Hepatocyte (in vitro differentiated cells): ENCODE measurements at regions not wholly inside any gene's neighbourhood (a gene's known extent, or its start where the extent isn't known, plus 50 kb on each side); places are given as distances from the start of the nearest gene placed in this dataset.

ENCODE experiments used
- DNase-seq: peaks from one replicate; pipeline ENCODE4 v3.0.0-alpha.2; 2016; ENCODE audit warnings: low spot score
- H2AFZ ChIP-seq: fragments of 200-600 bp; sonication (generic); 2 replicates; pipeline ENCODE4 v1.6.0; 2016; ENCODE audit warnings: antibody characterized with exemption, mild to moderate bottlenecking
- H3K27ac ChIP-seq: fragments of 200-600 bp; sonication (generic); 2 replicates; pipeline ENCODE4 v1.5.1; 2016; ENCODE audit warnings: mild to moderate bottlenecking
- H3K27me3 ChIP-seq: fragments of 200-600 bp; sonication (generic); 2 replicates; pipeline ENCODE4 v1.6.1; 2016
- H3K36me3 ChIP-seq: fragments of 200-600 bp; sonication (generic); replicated peaks from 2 replicates; pipeline ENCODE4 v1.5.1; 2016; ENCODE audit warnings: low read depth; ENCODE audit not compliant: insufficient read depth
- H3K4me1 ChIP-seq: fragments of 200-600 bp; sonication (generic); 2 replicates; pipeline ENCODE4 v1.5.1; 2016; ENCODE audit warnings: mild to moderate bottlenecking, moderate library complexity; ENCODE audit not compliant: insufficient read depth
- H3K4me2 ChIP-seq: fragments of 200-600 bp; sonication (generic); 2 replicates; pipeline ENCODE4 v1.6.0; 2016
- H3K4me3 ChIP-seq: fragments of 200-600 bp; sonication (generic); 2 replicates; pipeline ENCODE4 v1.5.1; 2016; ENCODE audit warnings: mild to moderate bottlenecking
- H3K79me2 ChIP-seq: fragments of 200-600 bp; sonication (generic); 2 replicates; pipeline ENCODE4 v1.6.0; 2017; ENCODE audit warnings: mild to moderate bottlenecking
- H3K9me2 ChIP-seq: fragments of 200-600 bp; sonication (generic); replicated peaks from 2 replicates; pipeline ENCODE4 v1.6.0; 2017; ENCODE audit warnings: mild to moderate bottlenecking; ENCODE audit not compliant: insufficient read depth
- H3K9me3 ChIP-seq: fragments of 200-600 bp; sonication (generic); 2 replicates; pipeline ENCODE4 v1.5.1; 2016; ENCODE audit warnings: low read depth, mild to moderate bottlenecking
- H4K20me1 ChIP-seq: fragments of 200-600 bp; sonication (generic); 2 replicates; pipeline ENCODE4 v1.6.0; 2016; ENCODE audit warnings: mild to moderate bottlenecking; ENCODE audit not compliant: insufficient read depth, poor library complexity, severe bottlenecking
- CTCF ChIP-seq: fragments of 200-600 bp; sonication (generic); IDR thresholded peaks from 2 replicates; pipeline ENCODE4 v1.5.1; 2016; ENCODE audit warnings: antibody characterized with exemption, mild to moderate bottlenecking; ENCODE audit not compliant: poor library complexity
- EZH2 ChIP-seq: fragments of 200-600 bp; sonication (generic); IDR thresholded peaks from 2 replicates; pipeline ENCODE4 v1.6.1; 2016; ENCODE audit warnings: antibody characterized with exemption, mild to moderate bottlenecking, borderline replicate concordance
- EZH2phosphoT487 ChIP-seq: fragments of 200-600 bp; sonication (generic); IDR thresholded peaks from one replicate; pipeline ENCODE4 v1.6.1; 2018; ENCODE audit warnings: antibody characterized with exemption, mild to moderate bottlenecking, low read depth, moderate library complexity; ENCODE audit not compliant: unreplicated experiment, severe bottlenecking
- WGBS: methylation state at CpG from one replicate; pipeline ENCODE4 v1.1.6; 2016; ENCODE audit warnings: low lambda C conversion rate; ENCODE audit errors: missing lambda C conversion rate; 5-methylcytosine and 5-hydroxymethylcytosine counted together

- no peaks in the 10 kb centered on the region for H4K20me1 ChIP-seq
- no peaks in the 10 kb centered on the region for H3K79me2 ChIP-seq
- no peaks in the 10 kb centered on the region for H3K36me3 ChIP-seq
- DNase-seq: no peak
- H2AFZ ChIP-seq: no peak overlapping the region
- no peaks in the 10 kb centered on the region for H3K4me1 ChIP-seq
- H3K9me3 ChIP-seq: no peaks in the 10 kb centered on the region
- no peak overlapping the region for H3K4me2 ChIP-seq
- no peak for TF ChIP-seq EZH2
- TF ChIP-seq EZH2phosphoT487: no peak
- no peaks in the 10 kb centered on the region for H3K27me3 ChIP-seq
- no peaks in the 10 kb centered on the region for H3K9me2 ChIP-seq
- H3K4me3 ChIP-seq: no peak overlapping the region
- 97% methylated on average over 1 of the region's 1 CpG for WGBS
- no peak overlapping the region for H3K27ac ChIP-seq
Observed at GRCh38 chr9:22343218-22343611, 103.4 kb upstream of the DMRTA1 start.

GRCh38 chr9:22354699-22355384 is 91.8 kb upstream of the DMRTA1 start:
- no peaks in the 10 kb centered on the region for H3K9me2 ChIP-seq
- H3K4me2 ChIP-seq: no peak overlapping the region
- H4K20me1 ChIP-seq: no peaks in the 10 kb centered on the region
- H3K4me3 ChIP-seq: no peak overlapping the region
- WGBS: 86% methylated on average over 8 of the region's 13 CpGs
- no peaks in the 10 kb centered on the region for H3K4me1 ChIP-seq
- no peaks in the 10 kb centered on the region for H3K27me3 ChIP-seq
- no peaks in the 10 kb centered on the region for H3K9me3 ChIP-seq
- H3K36me3 ChIP-seq: no peaks in the 10 kb centered on the region
- H3K79me2 ChIP-seq: no peaks in the 10 kb centered on the region
- H2AFZ ChIP-seq: no peak overlapping the region
- no peak for DNase-seq
- TF ChIP-seq CTCF: no peak
- TF ChIP-seq EZH2: no peak
- TF ChIP-seq EZH2phosphoT487: no peak
- no peak overlapping the region for H3K27ac ChIP-seq

- Histone ChIP-seq H3K4me3 (no peak overlapping the region), H3K9me3 (no peaks in the 10 kb centered on the region), H3K9me2 (no peaks in the 10 kb centered on the region), H3K36me3 (no peaks in the 10 kb centered on the region), H3K4me1 (no peaks in the 10 kb centered on the region), H3K79me2 (no peaks in the 10 kb centered on the region), H3K27me3 (no peaks in the 10 kb centered on the region), H2AFZ (no peak overlapping the region), H4K20me1 (no peaks in the 10 kb centered on the region), H3K27ac (no peak overlapping the region), H3K4me2 (no peak overlapping the region)
- 76% methylated on average over 5 of the region's 5 CpGs for WGBS
- no peak for DNase-seq
- TF ChIP-seq EZH2 (no peak), CTCF (no peak), EZH2phosphoT487 (no peak)
Observed at GRCh38 chr9:22356985-22357384, 89.6 kb upstream of the DMRTA1 start.

- H3K4me3 ChIP-seq: no peak overlapping the region
- H3K27ac ChIP-seq: no peak overlapping the region
- no peak overlapping the region for H2AFZ ChIP-seq
- no peaks in the 10 kb centered on the region for H4K20me1 ChIP-seq
- no peaks in the 10 kb centered on the region for H3K79me2 ChIP-seq
- no peaks in the 10 kb centered on the region for H3K27me3 ChIP-seq
- 90% methylated on average over 27 of the region's 31 CpGs for WGBS
- peak; percentile 4 for DNase-seq
- H3K36me3 ChIP-seq: no peaks in the 10 kb centered on the region
- H3K9me3 ChIP-seq: no peaks in the 10 kb centered on the region
- no peaks in the 10 kb centered on the region for H3K9me2 ChIP-seq
- H3K4me1 ChIP-seq: no peaks in the 10 kb centered on the region
- TF ChIP-seq EZH2: no peak
- no peak for TF ChIP-seq CTCF
- TF ChIP-seq EZH2phosphoT487: no peak
- H3K4me2 ChIP-seq: no peak overlapping the region
Observed at GRCh38 chr9:22363421-22363887, 83.2 kb upstream of the DMRTA1 start.
